ENCODE measurements at regions not wholly inside any gene's neighbourhood (a gene's known extent, or its start where the extent isn't known, plus 50 kb on each side); places are given as distances from the start of the nearest gene placed in this dataset.

DNA sequence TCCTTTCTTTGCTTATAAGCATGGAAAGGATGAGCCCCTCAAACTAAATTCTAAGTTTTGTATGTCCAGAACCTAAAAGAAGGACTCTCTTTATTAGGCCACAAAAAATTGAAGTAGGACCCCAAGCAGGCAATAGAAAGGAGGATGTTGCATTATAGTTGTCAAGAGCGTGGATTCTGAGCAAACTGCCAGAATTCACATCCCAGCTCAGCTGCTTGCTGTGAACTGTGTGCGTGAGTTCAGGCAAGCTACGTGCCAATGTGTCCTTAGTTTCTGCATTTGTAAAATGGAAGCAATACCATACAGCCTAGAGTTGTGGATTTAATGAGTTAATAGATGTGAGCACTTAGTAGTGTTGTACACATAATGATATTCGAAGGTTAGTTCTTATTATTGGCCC, 70.6 kb upstream of the SLC44A1 start:
- TF ChIP-seq, protein P1, sequence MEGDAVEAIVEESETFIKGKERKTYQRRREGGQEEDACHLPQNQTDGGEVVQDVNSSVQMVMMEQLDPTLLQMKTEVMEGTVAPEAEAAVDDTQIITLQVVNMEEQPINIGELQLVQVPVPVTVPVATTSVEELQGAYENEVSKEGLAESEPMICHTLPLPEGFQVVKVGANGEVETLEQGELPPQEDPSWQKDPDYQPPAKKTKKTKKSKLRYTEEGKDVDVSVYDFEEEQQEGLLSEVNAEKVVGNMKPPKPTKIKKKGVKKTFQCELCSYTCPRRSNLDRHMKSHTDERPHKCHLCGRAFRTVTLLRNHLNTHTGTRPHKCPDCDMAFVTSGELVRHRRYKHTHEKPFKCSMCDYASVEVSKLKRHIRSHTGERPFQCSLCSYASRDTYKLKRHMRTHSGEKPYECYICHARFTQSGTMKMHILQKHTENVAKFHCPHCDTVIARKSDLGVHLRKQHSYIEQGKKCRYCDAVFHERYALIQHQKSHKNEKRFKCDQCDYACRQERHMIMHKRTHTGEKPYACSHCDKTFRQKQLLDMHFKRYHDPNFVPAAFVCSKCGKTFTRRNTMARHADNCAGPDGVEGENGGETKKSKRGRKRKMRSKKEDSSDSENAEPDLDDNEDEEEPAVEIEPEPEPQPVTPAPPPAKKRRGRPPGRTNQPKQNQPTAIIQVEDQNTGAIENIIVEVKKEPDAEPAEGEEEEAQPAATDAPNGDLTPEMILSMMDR (IDR thresholded peaks at IDR 0.05), result no peak
- TF ChIP-seq, protein P2, sequence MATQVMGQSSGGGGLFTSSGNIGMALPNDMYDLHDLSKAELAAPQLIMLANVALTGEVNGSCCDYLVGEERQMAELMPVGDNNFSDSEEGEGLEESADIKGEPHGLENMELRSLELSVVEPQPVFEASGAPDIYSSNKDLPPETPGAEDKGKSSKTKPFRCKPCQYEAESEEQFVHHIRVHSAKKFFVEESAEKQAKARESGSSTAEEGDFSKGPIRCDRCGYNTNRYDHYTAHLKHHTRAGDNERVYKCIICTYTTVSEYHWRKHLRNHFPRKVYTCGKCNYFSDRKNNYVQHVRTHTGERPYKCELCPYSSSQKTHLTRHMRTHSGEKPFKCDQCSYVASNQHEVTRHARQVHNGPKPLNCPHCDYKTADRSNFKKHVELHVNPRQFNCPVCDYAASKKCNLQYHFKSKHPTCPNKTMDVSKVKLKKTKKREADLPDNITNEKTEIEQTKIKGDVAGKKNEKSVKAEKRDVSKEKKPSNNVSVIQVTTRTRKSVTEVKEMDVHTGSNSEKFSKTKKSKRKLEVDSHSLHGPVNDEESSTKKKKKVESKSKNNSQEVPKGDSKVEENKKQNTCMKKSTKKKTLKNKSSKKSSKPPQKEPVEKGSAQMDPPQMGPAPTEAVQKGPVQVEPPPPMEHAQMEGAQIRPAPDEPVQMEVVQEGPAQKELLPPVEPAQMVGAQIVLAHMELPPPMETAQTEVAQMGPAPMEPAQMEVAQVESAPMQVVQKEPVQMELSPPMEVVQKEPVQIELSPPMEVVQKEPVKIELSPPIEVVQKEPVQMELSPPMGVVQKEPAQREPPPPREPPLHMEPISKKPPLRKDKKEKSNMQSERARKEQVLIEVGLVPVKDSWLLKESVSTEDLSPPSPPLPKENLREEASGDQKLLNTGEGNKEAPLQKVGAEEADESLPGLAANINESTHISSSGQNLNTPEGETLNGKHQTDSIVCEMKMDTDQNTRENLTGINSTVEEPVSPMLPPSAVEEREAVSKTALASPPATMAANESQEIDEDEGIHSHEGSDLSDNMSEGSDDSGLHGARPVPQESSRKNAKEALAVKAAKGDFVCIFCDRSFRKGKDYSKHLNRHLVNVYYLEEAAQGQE (IDR thresholded peaks at IDR 0.05; ENCODE audit: insufficient read depth in 1 of 2, low read depth in 2 of 2, low read length in 1 of 2), result no peak
- TF ChIP-seq POLR2AphosphoS5 (IDR thresholded peaks at IDR 0.05; ENCODE audit: low read depth, low read length) (no peak), TCF7L2 (IDR thresholded peaks at IDR 0.05; ENCODE audit: low read depth, low read length) (no peak), SIN3A (IDR thresholded peaks at IDR 0.05; ENCODE audit: borderline replicate concordance, insufficient read depth, low read depth, low read length) (no peak)
